SH-SY5Y (cell line): ENCODE measurements at regions not wholly inside any gene's neighbourhood (a gene's known extent, or its start where the extent isn't known, plus 50 kb on each side); places are given as distances from the start of the nearest gene placed in this dataset.

Experiments used
- GATA2 ChIP-seq: IDR thresholded peaks from 2 replicates; pipeline ENCODE4 v1.6.1; 2011; ENCODE audit warnings: mild to moderate bottlenecking, low read depth, low read length
- GATA3 ChIP-seq: IDR thresholded peaks from 2 replicates; pipeline ENCODE4 v1.6.1; 2011; ENCODE audit warnings: low read depth, mild to moderate bottlenecking, low read length, moderate library complexity

DNA sequence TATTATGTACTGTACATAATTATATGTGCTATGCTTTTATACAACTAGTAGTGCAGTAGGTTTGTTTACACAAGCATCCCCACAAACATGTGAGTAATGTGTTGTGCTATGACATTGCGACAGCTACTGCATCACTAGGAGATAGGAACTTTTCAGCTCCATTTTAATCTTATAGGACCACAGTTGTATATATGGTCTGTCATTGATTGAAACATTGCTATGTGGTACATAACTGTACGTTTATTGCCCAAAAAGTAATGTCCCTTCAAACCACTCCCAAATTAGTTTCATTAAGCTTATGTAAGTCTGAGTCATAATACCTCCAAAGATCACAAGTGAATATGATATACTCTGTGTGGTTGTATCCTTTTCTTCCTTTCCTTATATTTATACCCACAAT lies 183.2 kb upstream of the POT1 start:
- TF ChIP-seq GATA3: no peak
- TF ChIP-seq GATA2: no peak
